CD14-positive monocyte (primary cell): ENCODE measurements at regions not wholly inside any gene's neighbourhood (a gene's known extent, or its start where the extent isn't known, plus 50 kb on each side); places are given as distances from the start of the nearest gene placed in this dataset.

Source experiments
- DNase-seq, 3 donors: peaks; one replicate each; pipeline ENCODE4 v3.0.0-alpha.2; 2011 to 2022
- H2AFZ ChIP-seq: 2 replicates; pipeline ENCODE4 v1.6.0; 2012; ENCODE audit warnings: mild to moderate bottlenecking, low read depth, low read length, inconsistent platforms; ENCODE audit not compliant: insufficient read depth, poor library complexity, severe bottlenecking
- H3K27ac ChIP-seq, 2 donors: 1 replicate in 1 of 2; 2 replicates in 1 of 2; pipeline ENCODE4 v1.5.1; 2012 to 2013; ENCODE audit warnings: low read length in 2 of 2, control low read depth in 1 of 2, inconsistent platforms in 1 of 2, low read depth in 1 of 2, mild to moderate bottlenecking in 1 of 2
- H3K27me3 ChIP-seq, 2 donors: one replicate each; pipeline versions ENCODE4 v1.6.0 to v1.6.1; 2011 to 2013; ENCODE audit warnings: low read length in 2 of 2; ENCODE audit not compliant: control insufficient read depth in 2 of 2, insufficient read depth in 2 of 2
- H3K36me3 ChIP-seq, 2 donors: replicated peaks in 1 of 2; 1 replicate in 1 of 2; 2 replicates in 1 of 2; pipeline versions ENCODE4 v1.5.1 to v1.6.1; 2012 to 2013; ENCODE audit warnings: low read length in 2 of 2, control low read depth in 1 of 2, inconsistent platforms in 1 of 2, mild to moderate bottlenecking in 1 of 2; ENCODE audit not compliant: insufficient read depth in 2 of 2, control insufficient read depth in 1 of 2
- H3K4me1 ChIP-seq, 2 donors: 1 replicate in 1 of 2; 2 replicates in 1 of 2; pipeline versions ENCODE4 v1.5.1 to v1.6.1; 2012 to 2013; ENCODE audit warnings: low read length in 2 of 2, control low read depth in 1 of 2, inconsistent platforms in 1 of 2, mild to moderate bottlenecking in 1 of 2, moderate library complexity in 1 of 2; ENCODE audit not compliant: insufficient read depth in 2 of 2, control insufficient read depth in 1 of 2
- H3K4me2 ChIP-seq: replicated peaks from 2 replicates; pipeline ENCODE3; 2012; ENCODE audit warnings: low read length, moderate library complexity, mild to moderate bottlenecking; ENCODE audit not compliant: poor library complexity, severe bottlenecking; ENCODE audit errors: extremely low read depth
- H3K4me3 ChIP-seq, 3 experiments: fragments of 200-600 bp in 1 of 3; sonication (generic) in 1 of 3; replicated peaks in 1 of 3; 1 replicate in 2 of 3; 2 replicates in 1 of 3; pipeline ENCODE4 v1.5.1; 2011 to 2013; ENCODE audit warnings: low read length in 3 of 3, mild to moderate bottlenecking in 3 of 3, control low read depth in 2 of 3, low read depth in 2 of 3, inconsistent platforms in 1 of 3, moderate library complexity in 1 of 3
- H3K79me2 ChIP-seq: 2 replicates; pipeline ENCODE4 v1.6.0; 2012; ENCODE audit warnings: mild to moderate bottlenecking, control low read depth, inconsistent platforms, low read length, moderate library complexity; ENCODE audit not compliant: insufficient read depth
- H3K9ac ChIP-seq: 2 replicates; pipeline ENCODE4 v1.6.0; 2017; ENCODE audit warnings: low read length, mild to moderate bottlenecking; ENCODE audit not compliant: insufficient read depth, poor library complexity, severe bottlenecking
- H3K9me3 ChIP-seq, 2 donors: replicated peaks in 1 of 2; 1 replicate in 1 of 2; 2 replicates in 1 of 2; pipeline versions ENCODE4 v1.5.1 to v1.6.1; 2012 to 2013; ENCODE audit warnings: low read length in 2 of 2, control low read depth in 1 of 2; ENCODE audit not compliant: control insufficient read depth in 1 of 2, insufficient read depth in 1 of 2
- H4K20me1 ChIP-seq: 2 replicates; pipeline ENCODE4 v1.6.0; 2012; ENCODE audit warnings: mild to moderate bottlenecking, low read length, control low read depth, moderate library complexity; ENCODE audit not compliant: insufficient read depth
- H3K27ac Mint-ChIP-seq, 7 donors: one replicate each; pipeline ENCODE4 v1.8.0; 2020; ENCODE audit warnings: mild to moderate bottlenecking in 7 of 7, mixed read lengths in 7 of 7, moderate library complexity in 6 of 7, inconsistent platforms in 2 of 7
- H3K27me3 Mint-ChIP-seq, 3 donors: one replicate each; pipeline ENCODE4 v1.8.0; 2021 to 2022; ENCODE audit warnings: low read depth in 3 of 3, mild to moderate bottlenecking in 3 of 3, mixed read lengths in 3 of 3, moderate library complexity in 3 of 3, inconsistent platforms in 1 of 3
- H3K36me3 Mint-ChIP-seq, 2 donors: one replicate each; pipeline ENCODE4 v1.8.0; 2020; ENCODE audit warnings: mixed read lengths in 2 of 2, inconsistent platforms in 1 of 2, mild to moderate bottlenecking in 1 of 2
- H3K4me1 Mint-ChIP-seq: one replicate; pipeline ENCODE4 v1.8.0; 2020; ENCODE audit warnings: mild to moderate bottlenecking, mixed read lengths
- H3K4me3 Mint-ChIP-seq, 2 donors: one replicate each; pipeline ENCODE4 v1.8.0; 2020; ENCODE audit warnings: mild to moderate bottlenecking in 2 of 2, mixed read lengths in 2 of 2, moderate library complexity in 1 of 2
- H3K9me3 Mint-ChIP-seq, 7 donors: one replicate each; pipeline ENCODE4 v1.8.0; 2020 to 2022; ENCODE audit warnings: mixed read lengths in 7 of 7, mild to moderate bottlenecking in 6 of 7, moderate library complexity in 6 of 7, inconsistent platforms in 2 of 7
- WGBS: methylation state at CpG from one replicate; pipeline ENCODE4 v1.1.5; 2013; ENCODE audit warnings: missing lambda C conversion rate; ENCODE audit not compliant: insufficient coverage; 5-methylcytosine and 5-hydroxymethylcytosine counted together
- intact Hi-C, 2 donors: fragments of 100-400 bp; cut with micrococcal nuclease; formaldehyde crosslinking; loops; one replicate each; pipeline versions ENCODE4 v1.15.0 to v1.15.1; 2023
- TF ChIP-seq, protein P1 (sequence below): fragments of 200-600 bp; IDR thresholded peaks from one replicate; pipeline ENCODE4 v1.8.0; 2022; ENCODE audit warnings: antibody characterized with exemption, mild to moderate bottlenecking

DNA sequence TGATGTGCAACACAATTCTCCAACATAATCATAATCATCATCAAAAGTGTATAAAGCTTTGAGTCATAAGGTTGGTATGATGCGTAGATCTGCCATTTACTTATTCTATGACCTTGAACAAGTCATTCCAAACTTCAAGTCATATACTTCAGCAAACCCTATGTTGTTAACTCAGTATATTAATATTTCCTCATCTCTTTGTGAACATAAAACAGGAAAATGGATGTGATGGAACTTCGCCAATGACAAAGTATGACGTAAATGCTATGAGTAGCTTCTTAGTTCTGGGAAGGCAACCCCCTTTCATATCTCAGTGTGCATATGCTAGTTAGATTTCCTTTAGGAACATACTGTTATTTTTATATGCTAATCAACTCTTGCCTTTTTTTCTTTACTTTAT, 102.7 kb upstream of the ANO3 start:
- intact Hi-C loops: no loop called here
- Histone ChIP-seq H3K27ac (no peak overlapping the region), H3K4me3 (no peak overlapping the region), H4K20me1 (no peaks in the 10 kb centered on the region), H3K9ac (no peak overlapping the region), H3K79me2 (no peaks in the 10 kb centered on the region), H3K9me3 (no peaks in the 10 kb centered on the region), H3K27me3 (no peaks in the 10 kb centered on the region), H3K4me1 (no peaks in the 10 kb centered on the region), H3K4me2 (no peak overlapping the region), H2AFZ (no peak overlapping the region), H3K36me3 (no peaks in the 10 kb centered on the region)
- peaks cover 0 to 2% (median 0%) of the 10 kb centered on the region in 3 donors for H3K27me3 Mint-ChIP-seq
- H3K27ac Mint-ChIP-seq: no peak overlapping the region
- no peaks in the 10 kb centered on the region for H3K4me1 Mint-ChIP-seq
- TF ChIP-seq, protein P1, sequence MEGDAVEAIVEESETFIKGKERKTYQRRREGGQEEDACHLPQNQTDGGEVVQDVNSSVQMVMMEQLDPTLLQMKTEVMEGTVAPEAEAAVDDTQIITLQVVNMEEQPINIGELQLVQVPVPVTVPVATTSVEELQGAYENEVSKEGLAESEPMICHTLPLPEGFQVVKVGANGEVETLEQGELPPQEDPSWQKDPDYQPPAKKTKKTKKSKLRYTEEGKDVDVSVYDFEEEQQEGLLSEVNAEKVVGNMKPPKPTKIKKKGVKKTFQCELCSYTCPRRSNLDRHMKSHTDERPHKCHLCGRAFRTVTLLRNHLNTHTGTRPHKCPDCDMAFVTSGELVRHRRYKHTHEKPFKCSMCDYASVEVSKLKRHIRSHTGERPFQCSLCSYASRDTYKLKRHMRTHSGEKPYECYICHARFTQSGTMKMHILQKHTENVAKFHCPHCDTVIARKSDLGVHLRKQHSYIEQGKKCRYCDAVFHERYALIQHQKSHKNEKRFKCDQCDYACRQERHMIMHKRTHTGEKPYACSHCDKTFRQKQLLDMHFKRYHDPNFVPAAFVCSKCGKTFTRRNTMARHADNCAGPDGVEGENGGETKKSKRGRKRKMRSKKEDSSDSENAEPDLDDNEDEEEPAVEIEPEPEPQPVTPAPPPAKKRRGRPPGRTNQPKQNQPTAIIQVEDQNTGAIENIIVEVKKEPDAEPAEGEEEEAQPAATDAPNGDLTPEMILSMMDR: no peak
- peaks cover 0 to 17% (median 2%) of the 10 kb centered on the region in 7 donors for H3K9me3 Mint-ChIP-seq
- no peaks in the 10 kb centered on the region for H3K36me3 Mint-ChIP-seq
- WGBS: no CpG with 5 or more reads among the region's 3 CpGs
- no peak for DNase-seq
- H3K4me3 Mint-ChIP-seq: no peak overlapping the region

DNA sequence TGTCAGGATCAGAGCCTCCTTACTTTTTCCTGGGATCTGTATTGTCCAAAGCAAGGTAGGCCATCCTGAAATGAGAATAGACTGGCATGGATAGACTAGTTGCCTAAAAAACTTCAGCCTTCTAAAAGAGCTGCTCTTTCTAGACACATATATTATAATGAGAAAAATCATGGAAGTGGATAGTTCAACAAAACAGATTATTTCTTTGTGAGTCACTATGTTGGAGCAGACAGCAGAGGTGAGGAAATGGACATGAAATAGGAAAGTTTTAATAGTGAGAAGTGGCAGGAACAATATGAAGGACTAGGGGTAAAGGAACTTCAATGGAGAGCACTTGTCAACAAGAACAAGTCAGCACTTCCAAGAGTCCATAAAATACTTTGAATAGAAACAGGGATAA, 101.9 kb upstream of the ANO3 start:
- Histone ChIP-seq H3K9ac (no peak overlapping the region), H3K27me3 (no peaks in the 10 kb centered on the region), H2AFZ (no peak overlapping the region), H3K9me3 (no peaks in the 10 kb centered on the region), H3K4me2 (no peak overlapping the region), H4K20me1 (no peaks in the 10 kb centered on the region), H3K36me3 (no peaks in the 10 kb centered on the region), H3K79me2 (no peaks in the 10 kb centered on the region), H3K4me3 (no peak overlapping the region), H3K27ac (no peak overlapping the region), H3K4me1 (no peaks in the 10 kb centered on the region)
- intact Hi-C loops: no loop called here
- TF ChIP-seq, protein P1: no peak
- H3K27ac Mint-ChIP-seq: no peak overlapping the region
- no peaks in the 10 kb centered on the region for H3K4me1 Mint-ChIP-seq
- H3K9me3 Mint-ChIP-seq: peaks cover 0 to 13% (median 1%) of the 10 kb centered on the region in 7 donors
- no peaks in the 10 kb centered on the region for H3K36me3 Mint-ChIP-seq
- H3K4me3 Mint-ChIP-seq: no peak overlapping the region
- peaks cover 0 to 2% (median 0%) of the 10 kb centered on the region in 3 donors for H3K27me3 Mint-ChIP-seq
- no peak for DNase-seq
